IMR-90 (cell line): ENCODE measurements at regions not wholly inside any gene's neighbourhood (a gene's known extent, or its start where the extent isn't known, plus 50 kb on each side); places are given as distances from the start of the nearest gene placed in this dataset.

Source experiments
- ATAC-seq: fragments of 200-7000 bp; cut with Tn5 transposase; 2 replicates; pipeline ENCODE4 v1.9.1; 2020; ENCODE audit warnings: low read depth, mild to moderate bottlenecking, moderate library complexity
- BruUV-seq: library from RNA; stranded (reverse); fragments of 400-500 nt; replicated peaks from 2 replicates; lab custom pipeline; 2021; lab: Mats Ljungman, UMichigan
- CTCF ChIA-PET: fragments of 300-600 bp; formaldehyde crosslinking; extraction: SDS; loops from one replicate; lab custom pipeline; 2021; ENCODE audit warnings: antibody characterized with exemption; lab: Yijun Ruan, JAX
- POLR2A ChIA-PET: fragments of 300-600 bp; sonication (Branson Sonifier 250); formaldehyde crosslinking; loops from one replicate; lab custom pipeline; 2022; ENCODE audit warnings: antibody characterized with exemption; ENCODE audit not compliant: unreplicated experiment; lab: Charles Lee
- DNase-seq: peaks from one replicate; pipeline ENCODE4 v3.0.0; 2013
- H2AFZ ChIP-seq: replicated peaks from 2 replicates; pipeline ENCODE3; 2013; ENCODE audit warnings: low read length, mild to moderate bottlenecking; ENCODE audit not compliant: poor library complexity
- H2AK5ac ChIP-seq: 2 replicates; pipeline ENCODE4 v1.6.1; 2013; ENCODE audit warnings: low read depth, low read length, inconsistent platforms
- H2AK9ac ChIP-seq: replicated peaks from 2 replicates; pipeline ENCODE3; 2013; ENCODE audit warnings: mild to moderate bottlenecking, low read depth, low read length, moderate library complexity; ENCODE audit not compliant: poor library complexity
- H2BK120ac ChIP-seq: 2 replicates; pipeline ENCODE4 v1.6.1; 2013; ENCODE audit warnings: low read depth, low read length, inconsistent platforms
- H2BK15ac ChIP-seq: 3 replicates; pipeline ENCODE4 v1.6.1; 2013; ENCODE audit warnings: low read depth, low read length, inconsistent platforms
- H2BK20ac ChIP-seq: 2 replicates; pipeline ENCODE4 v1.6.1; 2013; ENCODE audit warnings: low read depth, mild to moderate bottlenecking, inconsistent platforms, low read length, moderate library complexity
- H2BK5ac ChIP-seq: 2 replicates; pipeline ENCODE4 v1.6.1; 2013; ENCODE audit warnings: mild to moderate bottlenecking, low read depth, low read length, inconsistent platforms; ENCODE audit not compliant: poor library complexity, severe bottlenecking
- H3K14ac ChIP-seq: replicated peaks from 2 replicates; pipeline ENCODE4 v1.6.1; 2013; ENCODE audit warnings: low read depth, low read length, inconsistent platforms
- H3K18ac ChIP-seq: 2 replicates; pipeline ENCODE4 v1.6.1; 2013; ENCODE audit warnings: low read depth, low read length, control low read depth
- H3K23ac ChIP-seq: 2 replicates; pipeline ENCODE4 v1.6.1; 2013; ENCODE audit warnings: low read depth, low read length, inconsistent platforms
- H3K27ac ChIP-seq: 2 replicates; pipeline ENCODE4 v1.5.1; 2013; ENCODE audit warnings: mild to moderate bottlenecking, control low read depth, low read length; ENCODE audit not compliant: insufficient read depth
- H3K27me3 ChIP-seq: 2 replicates; pipeline ENCODE4 v1.6.1; 2013; ENCODE audit warnings: low read length; ENCODE audit not compliant: control insufficient read depth, insufficient read depth
- H3K36me3 ChIP-seq: 2 replicates; pipeline ENCODE4 v1.6.1; 2013; ENCODE audit warnings: low read length, mixed read lengths; ENCODE audit not compliant: control insufficient read depth, insufficient read depth
- H3K4ac ChIP-seq: 2 replicates; pipeline ENCODE4 v1.6.1; 2013; ENCODE audit warnings: low read depth, low read length, inconsistent platforms
- H3K4me1 ChIP-seq: 2 replicates; pipeline ENCODE4 v1.6.1; 2013; ENCODE audit warnings: low read length, mixed read lengths; ENCODE audit not compliant: control insufficient read depth, insufficient read depth
- H3K4me2 ChIP-seq: 2 replicates; pipeline ENCODE4 v1.6.1; 2013; ENCODE audit warnings: low read depth, mild to moderate bottlenecking, control low read depth, low read length, moderate library complexity
- H3K4me3 ChIP-seq: 2 replicates; pipeline ENCODE4 v1.5.1; 2013; ENCODE audit warnings: low read depth, mild to moderate bottlenecking, control low read depth, low read length, moderate library complexity; ENCODE audit not compliant: insufficient read depth
- H3K56ac ChIP-seq: 2 replicates; pipeline ENCODE4 v1.6.1; 2013; ENCODE audit warnings: low read length, inconsistent platforms; ENCODE audit not compliant: insufficient read depth; ENCODE audit errors: extremely low read depth
- H3K79me1 ChIP-seq, 2 experiments: 2 replicates each; pipeline ENCODE4 v1.6.1; 2013; ENCODE audit warnings: low read length in 2 of 2, inconsistent platforms in 1 of 2, low read depth in 1 of 2
- H3K9ac ChIP-seq: 2 replicates; pipeline ENCODE4 v1.6.1; 2013; ENCODE audit warnings: low read depth, low read length, control low read depth
- H3K9me1 ChIP-seq: 2 replicates; pipeline ENCODE4 v1.6.1; 2013; ENCODE audit warnings: low read length, inconsistent platforms; ENCODE audit not compliant: insufficient read depth
- H3K9me3 ChIP-seq: 2 replicates; pipeline ENCODE4 v1.6.1; 2013; ENCODE audit warnings: low read length; ENCODE audit not compliant: control insufficient read depth, insufficient read depth
- H4K20me1 ChIP-seq: 2 replicates; pipeline ENCODE4 v1.6.1; 2013; ENCODE audit warnings: low read length, inconsistent platforms; ENCODE audit not compliant: insufficient read depth
- H4K5ac ChIP-seq: 2 replicates; pipeline ENCODE4 v1.6.1; 2013; ENCODE audit warnings: mild to moderate bottlenecking, low read depth, low read length, control low read depth
- H4K8ac ChIP-seq, 2 experiments: 2 replicates each; pipeline ENCODE4 v1.6.1; 2013; ENCODE audit warnings: low read depth in 2 of 2, low read length in 2 of 2, control low read depth in 1 of 2, inconsistent platforms in 1 of 2
- H4K91ac ChIP-seq: 2 replicates; pipeline ENCODE4 v1.6.1; 2013; ENCODE audit warnings: low read depth, low read length, inconsistent platforms; ENCODE audit not compliant: insufficient read depth
- CEBPB ChIP-seq: IDR thresholded peaks from 2 replicates; pipeline ENCODE4 v1.6.1; 2012; ENCODE audit warnings: low read depth, low read length, improper control_type of control experiment
- CHD1 ChIP-seq: IDR thresholded peaks from 2 replicates; pipeline ENCODE4 v1.6.1; 2012; ENCODE audit warnings: low read depth, low read length, improper control_type of control experiment
- MAFK ChIP-seq: IDR thresholded peaks from 2 replicates; pipeline ENCODE4 v1.6.1; 2012; ENCODE audit warnings: low read depth, low read length, improper control_type of control experiment
- MAZ ChIP-seq: IDR thresholded peaks from 2 replicates; pipeline ENCODE4 v1.6.1; 2012; ENCODE audit warnings: low read depth, mild to moderate bottlenecking, low read length, improper control_type of control experiment, moderate library complexity, borderline replicate concordance
- MXI1 ChIP-seq: IDR thresholded peaks from 2 replicates; pipeline ENCODE4 v1.6.1; 2012; ENCODE audit warnings: low read depth, mild to moderate bottlenecking, low read length, moderate library complexity, borderline replicate concordance
- NFE2L2 ChIP-seq: fragments of 150-350 bp; IDR thresholded peaks from 2 replicates; pipeline ENCODE4 v1.6.1; 2016; ENCODE audit warnings: low read depth, mild to moderate bottlenecking, low read length
- POLR2A ChIP-seq: IDR thresholded peaks from 2 replicates; pipeline ENCODE4 v1.6.1; 2012; ENCODE audit warnings: mild to moderate bottlenecking, low read depth, low read length
- RAD21 ChIP-seq: IDR thresholded peaks from 2 replicates; pipeline ENCODE4 v1.6.1; 2012; ENCODE audit warnings: low read length, improper control_type of control experiment
- RCOR1 ChIP-seq: IDR thresholded peaks from 2 replicates; pipeline ENCODE4 v1.6.1; 2012; ENCODE audit warnings: mild to moderate bottlenecking, low read length, improper control_type of control experiment; ENCODE audit not compliant: insufficient replicate concordance
- RFX5 ChIP-seq: IDR thresholded peaks from 2 replicates; pipeline ENCODE4 v1.8.0; 2012; ENCODE audit warnings: low read depth, mild to moderate bottlenecking, low read length, moderate library complexity
- SMC3 ChIP-seq: fragments of 150-350 bp; IDR thresholded peaks from 2 replicates; pipeline ENCODE4 v1.6.1; 2016; ENCODE audit warnings: low read depth, mild to moderate bottlenecking, antibody characterized with exemption, low read length, moderate library complexity
- WGBS, 2 experiments: methylation state at CpG; one replicate each; pipeline versions ENCODE4 v1.1.5 to v1.1.7; 2013; ENCODE audit warnings: missing lambda C conversion rate in 2 of 2; ENCODE audit not compliant: insufficient read length in 1 of 2; ENCODE audit errors: extremely low coverage in 2 of 2; 5-methylcytosine and 5-hydroxymethylcytosine counted together
- dilution Hi-C: fragments of 300-500 bp; cut with HindIII; formaldehyde crosslinking; loops from one replicate; pipeline ENCODE4 v1.14.3; 2018; ENCODE audit warnings: low sequenced_read_pairs; ENCODE audit not compliant: unreplicated experiment
- in situ Hi-C: fragments of 300-500 bp; cut with MboI; formaldehyde crosslinking; loops from 3 replicates; pipeline ENCODE4 v1.14.3; 2019; ENCODE audit warnings: low sequenced_read_pairs, inconsistent platforms, mixed read lengths
- intact Hi-C: fragments of 100-400 bp; cut with micrococcal nuclease; formaldehyde crosslinking; loops from 2 replicates; pipeline ENCODE4 v1.10.0; 2022
- TF ChIP-seq, protein P1 (sequence below): fragments of 150-350 bp; IDR thresholded peaks from 2 replicates; pipeline ENCODE4 v1.6.1; 2016; ENCODE audit warnings: low read depth, mild to moderate bottlenecking, low read length, moderate library complexity, borderline replicate concordance

GRCh38 chr11:116680349-116681125 lies 92.2 kb downstream of the BUD13 start:
- POLR2A ChIA-PET, result interaction anchor here (0.5 kb wide), 1 partner anchor 852 kb away, joined by 3 read pairs; no protein-coding TSS in a partner anchor

More at GRCh38 chr11:116680349-116681125, 92.2 kb downstream of the BUD13 start:
- intact Hi-C loops, result no loop called here
- DNase-seq (no peak), ATAC-seq (no peak)
- H3K27ac ChIP-seq, result no peak overlapping the region
- in situ Hi-C loops, result loop anchor here (10.0 to 25.0 kb wide), 2 partner anchors 466 to 1343 kb away; no protein-coding TSS in a partner anchor
- H3K4me2 ChIP-seq, result no peak overlapping the region
- H3K56ac ChIP-seq, result no peak overlapping the region
- dilution Hi-C loops, result no loop called here
- no peak overlapping the region for H2AK5ac ChIP-seq
- no TSS peak for BruUV-seq
- no peak overlapping the region for H2BK120ac ChIP-seq
- no peak overlapping the region for H3K4ac ChIP-seq
- H3K9me3 ChIP-seq, result no peaks in the 10 kb centered on the region
- no peak overlapping the region for H2AK9ac ChIP-seq
- peaks cover 1% of the 10 kb centered on the region for H3K27me3 ChIP-seq
- no peak overlapping the region for H2BK5ac ChIP-seq
- H4K20me1 ChIP-seq, result no peaks in the 10 kb centered on the region
- no peak overlapping the region for H2BK20ac ChIP-seq
- H2AFZ ChIP-seq, result no peak overlapping the region
- H3K9ac ChIP-seq, result no peak overlapping the region
- no peak overlapping the region for H3K18ac ChIP-seq
- H3K23ac ChIP-seq, result no peak overlapping the region
- WGBS, 2 experiments, result no CpG with 5 or more reads among the region's 4 CpGs
- no peak for TF ChIP-seq RFX5
- TF ChIP-seq CHD1, result no peak
- TF ChIP-seq RCOR1, result no peak
- TF ChIP-seq MAZ, result no peak
- TF ChIP-seq MAFK, result no peak
- no peak for TF ChIP-seq CEBPB
- TF ChIP-seq SMC3, result no peak
- TF ChIP-seq POLR2A, result no peak
- no peak for TF ChIP-seq MXI1
- no peak for TF ChIP-seq RAD21
- TF ChIP-seq, protein P1, sequence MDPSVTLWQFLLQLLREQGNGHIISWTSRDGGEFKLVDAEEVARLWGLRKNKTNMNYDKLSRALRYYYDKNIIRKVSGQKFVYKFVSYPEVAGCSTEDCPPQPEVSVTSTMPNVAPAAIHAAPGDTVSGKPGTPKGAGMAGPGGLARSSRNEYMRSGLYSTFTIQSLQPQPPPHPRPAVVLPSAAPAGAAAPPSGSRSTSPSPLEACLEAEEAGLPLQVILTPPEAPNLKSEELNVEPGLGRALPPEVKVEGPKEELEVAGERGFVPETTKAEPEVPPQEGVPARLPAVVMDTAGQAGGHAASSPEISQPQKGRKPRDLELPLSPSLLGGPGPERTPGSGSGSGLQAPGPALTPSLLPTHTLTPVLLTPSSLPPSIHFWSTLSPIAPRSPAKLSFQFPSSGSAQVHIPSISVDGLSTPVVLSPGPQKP, result no peak
- TF ChIP-seq NFE2L2, result no peak
- CTCF ChIA-PET, result no interaction called here
- H4K8ac ChIP-seq, result no peak overlapping the region
- no peaks in the 10 kb centered on the region for H3K9me1 ChIP-seq
- H3K4me3 ChIP-seq, result no peak overlapping the region
- H3K4me1 ChIP-seq, result no peaks in the 10 kb centered on the region
- no peaks in the 10 kb centered on the region for H3K79me1 ChIP-seq
- H2BK15ac ChIP-seq, result no peak overlapping the region
- H4K5ac ChIP-seq, result no peak overlapping the region
- no peak overlapping the region for H4K91ac ChIP-seq
- H3K14ac ChIP-seq, result no peak overlapping the region
- no peaks in the 10 kb centered on the region for H3K36me3 ChIP-seq
